Esophagus squamous epithelium (tissue), 5 donors: ENCODE measurements at regions not wholly inside any gene's neighbourhood (a gene's known extent, or its start where the extent isn't known, plus 50 kb on each side); places are given as distances from the start of the nearest gene placed in this dataset.
A peak's percentile ranks its signal among the peaks of the same experiment; 100 is the strongest.

ENCODE experiments used
- DNase-seq: peaks from one replicate; lab custom pipeline; 2025; lab: John Stamatoyannopoulos, UW
- H3K27ac ChIP-seq, 4 donors: fragments of 200-600 bp; sonication (generic); one replicate each; pipeline ENCODE4 v1.5.1; 2016 to 2019; ENCODE audit warnings: mild to moderate bottlenecking in 1 of 4
- H3K27me3 ChIP-seq, 4 donors: fragments of 200-600 bp; sonication (generic); 1 replicate in 3 of 4; 2 replicates in 1 of 4; pipeline versions ENCODE4 v1.5.1 to v1.6.0; 2017 to 2021; ENCODE audit warnings: antibody characterized with exemption in 1 of 4
- H3K36me3 ChIP-seq, 3 donors: fragments of 200-600 bp; sonication (generic); one replicate each; pipeline ENCODE4 v1.5.1; 2016 to 2019
- H3K4me1 ChIP-seq, 3 donors: fragments of 200-600 bp; sonication (generic); one replicate each; pipeline ENCODE4 v1.5.1; 2017 to 2019
- H3K4me3 ChIP-seq, 4 donors: fragments of 200-600 bp; sonication (generic); 1 replicate in 3 of 4; 2 replicates in 1 of 4; pipeline ENCODE4 v1.5.1; 2016 to 2019; ENCODE audit warnings: mild to moderate bottlenecking in 2 of 4, moderate library complexity in 1 of 4
- H3K9me3 ChIP-seq, 3 donors: fragments of 200-600 bp; sonication (generic); one replicate each; pipeline ENCODE4 v1.5.1; 2016 to 2019
- POLR2A ChIP-seq, 4 donors: fragments of 450-650 bp; IDR thresholded peaks; one replicate each; pipeline ENCODE4 v1.6.1; 2017; ENCODE audit warnings: antibody characterized with exemption in 4 of 4, mild to moderate bottlenecking in 4 of 4, moderate library complexity in 3 of 4
- WGBS, 2 donors: methylation state at CpG; one replicate each; pipeline ENCODE4 v1.1.5; 2018; 5-methylcytosine and 5-hydroxymethylcytosine counted together
- intact Hi-C: fragments of 100-400 bp; cut with DNase I; formaldehyde crosslinking; loops from one replicate; pipeline ENCODE4 v1.15.0; 2022
- TF ChIP-seq, protein P1 (sequence below), 6 experiments: fragments of 450-650 bp in 4 of 6; fragments of 200-600 bp in 2 of 6; sonication (generic) in 2 of 6; IDR thresholded peaks; one replicate each; pipeline ENCODE4 v1.5.1; 2016 to 2019; ENCODE audit warnings: antibody characterized with exemption in 6 of 6, mild to moderate bottlenecking in 4 of 6, moderate library complexity in 4 of 6
- donor health status: DM: yes; HTN: yes; CAD: no.

GRCh38 chr5:72558383-72558782 lies 51.2 kb upstream of the ZNF366 start:
- TF ChIP-seq, protein P1, sequence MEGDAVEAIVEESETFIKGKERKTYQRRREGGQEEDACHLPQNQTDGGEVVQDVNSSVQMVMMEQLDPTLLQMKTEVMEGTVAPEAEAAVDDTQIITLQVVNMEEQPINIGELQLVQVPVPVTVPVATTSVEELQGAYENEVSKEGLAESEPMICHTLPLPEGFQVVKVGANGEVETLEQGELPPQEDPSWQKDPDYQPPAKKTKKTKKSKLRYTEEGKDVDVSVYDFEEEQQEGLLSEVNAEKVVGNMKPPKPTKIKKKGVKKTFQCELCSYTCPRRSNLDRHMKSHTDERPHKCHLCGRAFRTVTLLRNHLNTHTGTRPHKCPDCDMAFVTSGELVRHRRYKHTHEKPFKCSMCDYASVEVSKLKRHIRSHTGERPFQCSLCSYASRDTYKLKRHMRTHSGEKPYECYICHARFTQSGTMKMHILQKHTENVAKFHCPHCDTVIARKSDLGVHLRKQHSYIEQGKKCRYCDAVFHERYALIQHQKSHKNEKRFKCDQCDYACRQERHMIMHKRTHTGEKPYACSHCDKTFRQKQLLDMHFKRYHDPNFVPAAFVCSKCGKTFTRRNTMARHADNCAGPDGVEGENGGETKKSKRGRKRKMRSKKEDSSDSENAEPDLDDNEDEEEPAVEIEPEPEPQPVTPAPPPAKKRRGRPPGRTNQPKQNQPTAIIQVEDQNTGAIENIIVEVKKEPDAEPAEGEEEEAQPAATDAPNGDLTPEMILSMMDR (IDR thresholded peaks at IDR 0.05), result no peak
- TF ChIP-seq POLR2A (IDR thresholded peaks at IDR 0.05), result no peak
- intact Hi-C loops, result no loop called here
- no peak overlapping the region for H3K4me3 ChIP-seq
- H3K9me3 ChIP-seq, result no peaks in the 10 kb centered on the region
- 35 to 56% methylated on average over 2 of the region's 2 CpGs for WGBS, 2 donors
- no peaks in the 10 kb centered on the region for H3K36me3 ChIP-seq
- peaks cover 13 to 28% (median 23%) of the 10 kb centered on the region in 3 donors for H3K4me1 ChIP-seq
- H3K27ac ChIP-seq, result peak overlapping the region in 2 of 4 donors; percentile 69 to 81
- H3K27me3 ChIP-seq, result no peaks in the 10 kb centered on the region
- no peak for DNase-seq

DNA sequence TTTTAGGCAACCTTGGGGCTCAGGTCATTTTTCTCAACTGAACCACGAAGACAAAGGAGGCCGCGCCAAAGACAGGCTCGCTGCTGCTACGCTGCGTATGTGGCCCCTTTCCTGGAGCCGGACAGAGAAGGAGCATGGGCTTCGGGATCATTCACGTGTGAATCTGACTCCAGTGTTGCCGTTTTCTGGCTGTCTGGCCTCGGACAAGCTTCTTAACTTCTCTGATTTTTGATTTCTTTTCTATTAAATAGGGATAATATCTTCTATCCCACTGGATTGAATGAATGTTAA lies 50.8 kb upstream of the ZNF366 start:
- Histone ChIP-seq H3K9me3 (no peaks in the 10 kb centered on the region), H3K4me3 (no peak overlapping the region), H3K27me3 (no peaks in the 10 kb centered on the region), H3K4me1 (peaks cover 13 to 28% (median 23%) of the 10 kb centered on the region in 3 donors), H3K27ac (peak overlapping the region in 2 of 4 donors; percentile 69 to 81), H3K36me3 (no peaks in the 10 kb centered on the region)
- 77 to 84% methylated on average over 10 to 11 of the region's 11 CpGs for WGBS, 2 donors
- DNase-seq, result no peak
- TF ChIP-seq POLR2A (IDR thresholded peaks at IDR 0.05), result no peak
- TF ChIP-seq, protein P1 (IDR thresholded peaks at IDR 0.05), result no peak
- intact Hi-C loops, result no loop called here

DNA sequence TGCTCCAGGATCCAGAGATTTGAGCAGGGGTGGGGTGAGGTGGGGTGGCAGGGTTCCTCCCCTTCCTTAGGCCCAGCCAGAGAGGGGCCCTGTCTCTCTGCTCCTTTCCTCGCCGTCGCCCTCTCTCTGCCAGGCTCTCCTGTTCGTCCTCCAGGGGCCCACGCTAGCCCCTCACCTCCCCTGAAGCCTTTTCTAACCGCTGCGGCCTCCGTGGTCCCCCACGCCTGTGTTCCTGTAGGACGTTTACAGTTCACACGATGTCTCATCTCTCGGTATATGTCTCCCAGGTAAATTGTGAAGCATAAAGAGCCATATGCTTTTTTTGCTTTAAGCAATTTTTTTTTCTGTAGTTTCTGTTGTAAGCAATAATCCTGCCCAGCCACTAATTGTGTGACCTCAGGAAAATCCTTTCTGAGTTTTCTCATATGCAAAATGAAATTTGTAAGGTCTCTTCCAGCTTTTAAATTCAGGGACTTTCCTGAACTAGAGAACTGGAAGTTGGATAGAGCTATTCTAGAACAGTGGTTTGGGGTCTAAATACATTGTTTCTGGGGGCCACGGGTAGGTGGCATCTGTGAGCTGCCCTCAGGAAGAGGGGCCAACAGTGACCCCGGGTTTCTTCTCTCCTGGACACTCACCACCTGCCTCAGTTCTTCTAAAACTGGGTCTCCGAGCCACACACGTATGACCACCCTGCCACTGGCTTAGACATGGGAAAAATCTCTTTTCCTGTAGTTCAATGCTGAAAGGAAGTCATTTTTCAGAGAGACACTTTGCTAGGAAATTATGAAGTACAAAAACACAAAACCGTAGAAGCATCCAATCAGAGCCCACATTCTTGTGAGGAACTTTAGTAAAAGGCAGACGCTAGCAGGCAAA lies 50.2 kb upstream of the ZNF366 start:
- intact Hi-C loops, result no loop called here
- H3K4me1 ChIP-seq, result peaks cover 13 to 28% (median 23%) of the 10 kb centered on the region in 3 donors
- DNase-seq, result no peak
- WGBS, 2 donors, result 48 to 57% methylated on average over 15 to 18 of the region's 18 CpGs
- no peaks in the 10 kb centered on the region for H3K36me3 ChIP-seq
- peak overlapping the region; percentile 20 to 63 (median 42) for H3K4me3 ChIP-seq
- H3K27ac ChIP-seq, result peak overlapping the region; percentile 63 to 85 (median 75)
- TF ChIP-seq POLR2A (IDR thresholded peaks at IDR 0.05), result no peak
- TF ChIP-seq, protein P1 (IDR thresholded peaks at IDR 0.05), result no peak
- H3K27me3 ChIP-seq, result no peaks in the 10 kb centered on the region
- no peaks in the 10 kb centered on the region for H3K9me3 ChIP-seq
